ENCODE measurements at regions not wholly inside any gene's neighbourhood (a gene's known extent, or its start where the extent isn't known, plus 50 kb on each side); places are given as distances from the start of the nearest gene placed in this dataset.

DNA sequence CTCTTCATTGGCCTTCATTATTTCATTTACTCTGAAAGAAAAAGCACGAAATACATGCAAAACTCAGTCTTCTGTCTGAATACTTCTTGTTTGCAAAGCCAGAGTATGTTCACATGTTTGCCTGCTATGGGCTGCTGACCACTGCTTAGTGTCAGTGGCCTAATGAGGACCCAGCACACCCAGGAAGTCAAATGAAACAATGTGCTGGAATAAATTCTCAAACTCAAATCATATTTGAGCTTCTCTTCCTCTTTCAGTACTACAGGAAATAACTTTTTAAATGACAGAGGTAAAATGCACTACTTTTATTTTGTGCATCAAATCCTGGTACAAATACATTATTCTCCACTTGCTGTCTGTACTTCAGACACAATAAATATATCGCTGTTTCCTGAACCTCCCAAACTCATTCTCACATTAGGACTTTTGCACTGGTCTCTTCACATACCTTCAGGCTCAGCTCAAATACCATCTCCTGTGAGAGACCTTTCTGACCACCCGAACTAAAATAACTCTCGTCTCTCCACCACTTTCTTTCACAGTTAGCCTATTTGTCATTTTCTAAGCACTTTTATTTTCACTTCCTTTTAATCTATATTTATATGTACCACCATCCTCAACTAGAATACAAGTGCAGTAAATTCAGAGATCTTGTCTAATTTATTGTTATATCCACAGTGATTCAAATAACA lies 176.8 kb downstream of the TUSC7 start:
- Histone ChIP-seq H3K4me3 (no peak overlapping the region), H3K27me3 (replicated peaks; ENCODE audit: insufficient read depth) (no peaks in the 10 kb centered on the region), H4K20me1 (ENCODE audit: insufficient read depth) (no peaks in the 10 kb centered on the region), H2AFZ (no peak overlapping the region), H3K9ac (no peak overlapping the region), H3F3A (ENCODE audit: insufficient read depth) (no peaks in the 10 kb centered on the region), H3K4me1 (ENCODE audit: insufficient read depth) (no peaks in the 10 kb centered on the region), H3K4me2 (ENCODE audit: unreplicated experiment) (no peak overlapping the region), H3K27ac (no peak overlapping the region), H3K79me2 (ENCODE audit: insufficient read depth) (no peaks in the 10 kb centered on the region), H3K36me3 (ENCODE audit: low read depth) (no peaks in the 10 kb centered on the region), H3K9me3 (ENCODE audit: low read depth) (no peaks in the 10 kb centered on the region), H3K9me2 (ENCODE audit: insufficient read depth) (no peaks in the 10 kb centered on the region)
- WGBS, 2 experiments (ENCODE audit: low coverage in 1 of 2, low lambda C conversion rate in 2 of 2, missing lambda C conversion rate in 2 of 2), result 35 to 37% methylated on average over 4 of the region's 4 CpGs
- no peak for TF ChIP-seq EZH2phosphoT487 (IDR thresholded peaks at IDR 0.05; ENCODE audit: insufficient read depth, low read depth)
- no peak for TF ChIP-seq EZH2 (IDR thresholded peaks at IDR 0.05; ENCODE audit: insufficient read depth, poor library complexity, severe bottlenecking)
- in situ Hi-C loops (cut with MboI), result no loop called here
- no peak for DNase-seq

DNA sequence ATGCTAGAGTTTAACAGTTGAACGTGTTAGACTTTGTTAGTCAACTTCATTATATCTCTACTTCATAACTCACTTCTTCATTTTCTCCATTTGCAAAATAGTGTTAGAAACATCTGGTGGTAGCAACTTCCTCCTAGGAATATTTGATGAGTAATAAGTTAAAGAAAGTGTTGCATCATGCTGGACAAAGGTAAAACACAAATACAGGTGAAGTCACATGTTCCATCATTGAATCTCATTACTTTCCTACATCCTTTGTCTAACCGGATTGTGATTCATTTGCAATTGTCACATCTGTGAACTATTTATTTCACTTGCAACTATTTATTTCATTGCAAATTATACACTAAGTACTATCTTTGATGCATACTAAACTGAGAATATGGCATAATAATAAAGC lies 186.5 kb downstream of the TUSC7 start:
- TF ChIP-seq EZH2phosphoT487 (IDR thresholded peaks at IDR 0.05; ENCODE audit: insufficient read depth, low read depth), result no peak
- no peak for TF ChIP-seq EZH2 (IDR thresholded peaks at IDR 0.05; ENCODE audit: insufficient read depth, poor library complexity, severe bottlenecking)
- no peak for DNase-seq
- H3K27me3 ChIP-seq (replicated peaks; ENCODE audit: insufficient read depth), result no peaks in the 10 kb centered on the region
- no peaks in the 10 kb centered on the region for H3K4me1 ChIP-seq (ENCODE audit: insufficient read depth)
- H3K4me2 ChIP-seq (ENCODE audit: unreplicated experiment), result no peak overlapping the region
- no peaks in the 10 kb centered on the region for H3K79me2 ChIP-seq (ENCODE audit: insufficient read depth)
- in situ Hi-C loops (cut with MboI), result no loop called here
- H3K4me3 ChIP-seq, result no peak overlapping the region
- WGBS, 2 experiments (ENCODE audit: low coverage in 1 of 2, low lambda C conversion rate in 2 of 2, missing lambda C conversion rate in 2 of 2), result 55 to 61% methylated on average over 2 of the region's 2 CpGs
- H2AFZ ChIP-seq, result no peak overlapping the region
- H3K27ac ChIP-seq, result no peak overlapping the region
- H3K9me3 ChIP-seq (ENCODE audit: low read depth), result no peaks in the 10 kb centered on the region
- no peaks in the 10 kb centered on the region for H4K20me1 ChIP-seq (ENCODE audit: insufficient read depth)
- no peaks in the 10 kb centered on the region for H3F3A ChIP-seq (ENCODE audit: insufficient read depth)
- H3K36me3 ChIP-seq (ENCODE audit: low read depth), result no peaks in the 10 kb centered on the region
- no peaks in the 10 kb centered on the region for H3K9me2 ChIP-seq (ENCODE audit: insufficient read depth)
- H3K9ac ChIP-seq, result no peak overlapping the region

DNA sequence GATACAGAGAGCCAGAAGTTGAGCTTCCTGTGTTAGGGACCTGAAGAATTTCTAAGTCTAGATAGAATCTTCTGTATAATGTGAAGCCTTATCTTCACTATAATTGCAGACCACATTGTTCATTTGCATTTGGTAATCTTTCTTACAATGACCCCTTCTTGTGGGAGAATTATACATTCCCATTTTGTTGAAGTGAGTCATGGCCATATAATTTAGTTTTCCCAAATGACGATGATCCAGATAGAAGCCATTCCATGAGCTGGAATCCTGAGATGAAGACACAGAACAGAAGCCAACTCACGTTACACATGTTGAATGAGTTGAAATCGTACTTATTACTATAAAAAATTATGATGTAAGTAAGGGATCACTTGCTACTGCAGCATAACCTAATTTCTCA lies 187.8 kb downstream of the TUSC7 start:
- no peak overlapping the region for H2AFZ ChIP-seq
- no peaks in the 10 kb centered on the region for H3K9me3 ChIP-seq (ENCODE audit: low read depth)
- H3K79me2 ChIP-seq (ENCODE audit: insufficient read depth), result no peaks in the 10 kb centered on the region
- H3K9ac ChIP-seq, result no peak overlapping the region
- no peaks in the 10 kb centered on the region for H3K4me1 ChIP-seq (ENCODE audit: insufficient read depth)
- DNase-seq, result no peak
- in situ Hi-C loops (cut with MboI), result no loop called here
- no peak overlapping the region for H3K27ac ChIP-seq
- no peaks in the 10 kb centered on the region for H4K20me1 ChIP-seq (ENCODE audit: insufficient read depth)
- no peaks in the 10 kb centered on the region for H3F3A ChIP-seq (ENCODE audit: insufficient read depth)
- H3K36me3 ChIP-seq (ENCODE audit: low read depth), result no peaks in the 10 kb centered on the region
- no peak overlapping the region for H3K4me3 ChIP-seq
- no peaks in the 10 kb centered on the region for H3K27me3 ChIP-seq (replicated peaks; ENCODE audit: insufficient read depth)
- WGBS, 2 experiments (ENCODE audit: low coverage in 1 of 2, low lambda C conversion rate in 2 of 2, missing lambda C conversion rate in 2 of 2), result 47 to 50% methylated on average over 3 of the region's 3 CpGs
- no peak overlapping the region for H3K4me2 ChIP-seq (ENCODE audit: unreplicated experiment)
- TF ChIP-seq EZH2phosphoT487 (IDR thresholded peaks at IDR 0.05; ENCODE audit: insufficient read depth, low read depth) (no peak), EZH2 (IDR thresholded peaks at IDR 0.05; ENCODE audit: insufficient read depth, poor library complexity, severe bottlenecking) (no peak)
- H3K9me2 ChIP-seq (ENCODE audit: insufficient read depth), result no peaks in the 10 kb centered on the region

DNA sequence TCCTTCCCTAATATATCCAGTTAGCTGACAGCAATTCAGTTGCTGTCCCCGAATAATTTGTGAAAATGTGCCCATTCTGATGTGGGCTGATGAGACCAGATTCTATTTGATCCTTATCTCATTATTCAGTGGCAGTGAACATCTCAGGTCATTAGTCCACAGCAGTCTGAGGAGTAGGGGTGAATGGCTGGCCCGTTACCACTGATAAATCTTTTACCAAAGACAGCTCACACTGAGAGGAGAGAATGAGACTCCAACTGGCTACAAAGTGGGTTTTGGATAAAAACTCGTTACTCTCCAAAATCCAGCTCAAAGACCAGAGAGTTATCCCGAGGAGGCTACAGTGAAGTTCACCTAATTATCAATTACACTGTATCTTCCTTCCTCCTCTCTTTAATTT lies 189.7 kb downstream of the TUSC7 start:
- in situ Hi-C loops (cut with MboI), result no loop called here
- Histone ChIP-seq H3K9ac (no peak overlapping the region), H4K20me1 (ENCODE audit: insufficient read depth) (no peaks in the 10 kb centered on the region), H3K9me3 (ENCODE audit: low read depth) (no peaks in the 10 kb centered on the region), H3F3A (ENCODE audit: insufficient read depth) (no peaks in the 10 kb centered on the region), H3K27me3 (replicated peaks; ENCODE audit: insufficient read depth) (no peaks in the 10 kb centered on the region), H3K36me3 (ENCODE audit: low read depth) (no peaks in the 10 kb centered on the region), H3K27ac (no peak overlapping the region), H3K4me3 (no peak overlapping the region), H3K4me1 (ENCODE audit: insufficient read depth) (no peaks in the 10 kb centered on the region), H3K9me2 (ENCODE audit: insufficient read depth) (no peaks in the 10 kb centered on the region), H3K4me2 (ENCODE audit: unreplicated experiment) (no peak overlapping the region), H3K79me2 (ENCODE audit: insufficient read depth) (no peaks in the 10 kb centered on the region), H2AFZ (no peak overlapping the region)
- no peak for DNase-seq
- 57 to 60% methylated on average over 4 of the region's 4 CpGs for WGBS, 2 experiments (ENCODE audit: low coverage in 1 of 2, low lambda C conversion rate in 2 of 2, missing lambda C conversion rate in 2 of 2)
- TF ChIP-seq EZH2 (IDR thresholded peaks at IDR 0.05; ENCODE audit: insufficient read depth, poor library complexity, severe bottlenecking) (no peak), EZH2phosphoT487 (IDR thresholded peaks at IDR 0.05; ENCODE audit: insufficient read depth, low read depth) (no peak)

DNA sequence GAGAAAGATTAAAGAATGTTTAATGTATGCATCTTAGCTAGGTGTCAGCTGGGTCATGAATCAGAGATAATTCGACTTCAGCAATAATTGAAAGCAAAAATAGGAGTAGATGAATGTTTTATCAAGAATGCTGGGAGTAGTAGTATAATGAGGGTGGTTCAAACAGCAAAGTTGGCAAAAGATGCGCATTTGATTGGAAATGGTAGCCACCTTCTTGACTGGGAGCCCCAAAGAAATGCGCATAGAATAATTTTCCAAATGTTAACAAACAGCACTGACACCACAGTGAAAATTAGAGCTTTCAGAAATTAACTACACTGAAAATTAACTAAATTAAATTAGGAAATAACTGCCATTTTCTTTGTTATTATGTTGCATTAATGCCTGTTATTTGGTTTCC lies 195.8 kb downstream of the TUSC7 start:
- DNase-seq, result no peak
- 74 to 81% methylated on average over 3 of the region's 3 CpGs for WGBS, 2 experiments (ENCODE audit: low coverage in 1 of 2, low lambda C conversion rate in 2 of 2, missing lambda C conversion rate in 2 of 2)
- in situ Hi-C loops (cut with MboI), result no loop called here

More for the DNA sequence above, 195.8 kb downstream of the TUSC7 start:
- H3K27me3 ChIP-seq (replicated peaks; ENCODE audit: insufficient read depth), result no peaks in the 10 kb centered on the region
- no peaks in the 10 kb centered on the region for H3K79me2 ChIP-seq (ENCODE audit: insufficient read depth)
- TF ChIP-seq EZH2phosphoT487 (IDR thresholded peaks at IDR 0.05; ENCODE audit: insufficient read depth, low read depth), result no peak
- no peak for TF ChIP-seq EZH2 (IDR thresholded peaks at IDR 0.05; ENCODE audit: insufficient read depth, poor library complexity, severe bottlenecking)
- H3K4me2 ChIP-seq (ENCODE audit: unreplicated experiment), result no peak overlapping the region
- no peak overlapping the region for H3K4me3 ChIP-seq
- no peaks in the 10 kb centered on the region for H3K9me2 ChIP-seq (ENCODE audit: insufficient read depth)
- H3K9me3 ChIP-seq (ENCODE audit: low read depth), result no peaks in the 10 kb centered on the region
- H3K36me3 ChIP-seq (ENCODE audit: low read depth), result no peaks in the 10 kb centered on the region
- no peaks in the 10 kb centered on the region for H4K20me1 ChIP-seq (ENCODE audit: insufficient read depth)
- no peak overlapping the region for H2AFZ ChIP-seq
- H3K27ac ChIP-seq, result no peak overlapping the region
- no peaks in the 10 kb centered on the region for H3F3A ChIP-seq (ENCODE audit: insufficient read depth)
- H3K9ac ChIP-seq, result no peak overlapping the region
- H3K4me1 ChIP-seq (ENCODE audit: insufficient read depth), result no peaks in the 10 kb centered on the region

Data from GM23248 (cell line).